ENCODE measurements at regions not wholly inside any gene's neighbourhood (a gene's known extent, or its start where the extent isn't known, plus 50 kb on each side); places are given as distances from the start of the nearest gene placed in this dataset.

- TF ChIP-seq, protein P1, sequence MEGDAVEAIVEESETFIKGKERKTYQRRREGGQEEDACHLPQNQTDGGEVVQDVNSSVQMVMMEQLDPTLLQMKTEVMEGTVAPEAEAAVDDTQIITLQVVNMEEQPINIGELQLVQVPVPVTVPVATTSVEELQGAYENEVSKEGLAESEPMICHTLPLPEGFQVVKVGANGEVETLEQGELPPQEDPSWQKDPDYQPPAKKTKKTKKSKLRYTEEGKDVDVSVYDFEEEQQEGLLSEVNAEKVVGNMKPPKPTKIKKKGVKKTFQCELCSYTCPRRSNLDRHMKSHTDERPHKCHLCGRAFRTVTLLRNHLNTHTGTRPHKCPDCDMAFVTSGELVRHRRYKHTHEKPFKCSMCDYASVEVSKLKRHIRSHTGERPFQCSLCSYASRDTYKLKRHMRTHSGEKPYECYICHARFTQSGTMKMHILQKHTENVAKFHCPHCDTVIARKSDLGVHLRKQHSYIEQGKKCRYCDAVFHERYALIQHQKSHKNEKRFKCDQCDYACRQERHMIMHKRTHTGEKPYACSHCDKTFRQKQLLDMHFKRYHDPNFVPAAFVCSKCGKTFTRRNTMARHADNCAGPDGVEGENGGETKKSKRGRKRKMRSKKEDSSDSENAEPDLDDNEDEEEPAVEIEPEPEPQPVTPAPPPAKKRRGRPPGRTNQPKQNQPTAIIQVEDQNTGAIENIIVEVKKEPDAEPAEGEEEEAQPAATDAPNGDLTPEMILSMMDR (conservative IDR thresholded peaks at IDR 0.05; ENCODE audit: low read length): no peak
- no peak for TF ChIP-seq EZH2phosphoT487 (IDR thresholded peaks at IDR 0.05; ENCODE audit: borderline replicate concordance, low read depth, low read length)
Observed at GRCh38 chr13:85671336-85671735, 127.9 kb downstream of the SLITRK6 start.
